GM10266 (cell line): ENCODE measurements at regions not wholly inside any gene's neighbourhood (a gene's known extent, or its start where the extent isn't known, plus 50 kb on each side); places are given as distances from the start of the nearest gene placed in this dataset.
"Not testable (repeated sequence)": the region's sequence is repeated elsewhere in the genome, so short reads cannot be mapped to it uniquely, and the experiment has no call there.

Experiments
- DNase-seq: peaks from one replicate; pipeline ENCODE4 v3.0.0; 2012; ENCODE audit errors: extremely low spot score
- CTCF ChIP-seq: IDR thresholded peaks from 2 replicates; pipeline ENCODE4 v1.5.1; 2012; ENCODE audit warnings: mild to moderate bottlenecking, low read depth; ENCODE audit not compliant: control insufficient read depth, insufficient read depth; ENCODE audit errors: missing control alignments

GRCh38 chr2:163909411-163910080 lies 173.7 kb upstream of the FIGN start:
- no peak for TF ChIP-seq CTCF
- DNase-seq: no peak

DNA sequence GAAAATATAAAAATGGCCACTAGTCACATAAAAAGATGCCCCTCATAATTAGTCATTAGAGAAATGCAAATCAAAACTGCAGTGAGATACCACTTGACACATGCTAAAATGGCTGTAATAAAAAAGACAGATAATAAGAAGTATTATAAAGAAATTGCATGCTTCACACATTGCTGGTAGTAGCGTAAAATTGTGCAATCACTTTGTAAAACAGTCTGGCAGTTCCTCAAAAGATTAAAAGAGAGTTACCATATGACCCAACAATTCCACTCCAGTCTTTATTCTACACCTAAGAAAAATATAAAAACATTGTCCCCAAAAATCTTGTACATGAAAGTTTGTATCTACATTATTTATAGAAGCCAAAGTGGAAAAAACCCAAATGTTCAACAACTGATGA lies 170.6 kb upstream of the FIGN start:
- no peak for DNase-seq
- TF ChIP-seq CTCF: no peak

DNA sequence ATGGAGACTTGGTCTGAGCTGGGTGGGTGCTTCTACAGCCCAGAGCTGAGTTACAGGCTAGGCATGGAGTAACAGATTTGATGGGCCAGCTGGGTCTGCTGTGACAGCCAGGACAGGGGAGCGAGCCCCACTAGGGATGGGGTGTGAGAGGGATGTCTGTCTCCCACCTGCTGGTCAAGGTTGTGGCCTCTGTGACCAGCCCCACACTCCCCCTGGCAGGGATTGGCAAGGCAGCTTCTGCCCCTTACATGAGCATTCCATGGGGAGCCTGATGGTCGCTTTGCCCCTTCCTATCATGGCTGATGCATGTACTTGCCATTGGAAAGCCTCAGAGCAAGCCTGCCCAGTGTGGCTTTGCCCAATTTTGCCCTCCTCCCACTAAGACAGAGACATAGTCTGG lies 162.0 kb upstream of the FIGN start:
- no peak for DNase-seq
- no peak for TF ChIP-seq CTCF

DNA sequence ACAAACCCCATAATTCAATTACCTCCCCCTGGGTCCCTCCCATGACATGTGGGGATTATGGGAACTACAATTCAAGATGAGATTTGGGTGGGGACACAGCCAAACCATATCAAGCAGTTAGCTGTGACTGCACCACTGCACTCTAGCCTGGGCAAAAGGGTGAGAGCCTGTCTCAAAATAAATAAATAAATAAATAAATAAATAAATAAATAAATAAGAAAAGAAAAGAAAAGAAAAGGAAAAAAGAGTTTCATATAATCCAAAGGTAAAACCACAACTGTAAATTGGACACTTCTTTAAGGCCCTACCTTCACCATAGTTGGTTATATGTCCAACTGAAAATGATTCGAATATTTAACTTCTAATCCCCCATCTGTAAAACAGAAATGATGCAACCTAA lies 157.6 kb upstream of the FIGN start:
- DNase-seq: not testable (repeated sequence)

- TF ChIP-seq CTCF: no peak
- DNase-seq: no peak
These were observed 152.8 kb upstream of the FIGN start for GRCh38 chr2:163888591-163888990.

- no peak for TF ChIP-seq CTCF
- no peak for DNase-seq
These were observed 151.4 kb upstream of the FIGN start for GRCh38 chr2:163887182-163887581.

DNA sequence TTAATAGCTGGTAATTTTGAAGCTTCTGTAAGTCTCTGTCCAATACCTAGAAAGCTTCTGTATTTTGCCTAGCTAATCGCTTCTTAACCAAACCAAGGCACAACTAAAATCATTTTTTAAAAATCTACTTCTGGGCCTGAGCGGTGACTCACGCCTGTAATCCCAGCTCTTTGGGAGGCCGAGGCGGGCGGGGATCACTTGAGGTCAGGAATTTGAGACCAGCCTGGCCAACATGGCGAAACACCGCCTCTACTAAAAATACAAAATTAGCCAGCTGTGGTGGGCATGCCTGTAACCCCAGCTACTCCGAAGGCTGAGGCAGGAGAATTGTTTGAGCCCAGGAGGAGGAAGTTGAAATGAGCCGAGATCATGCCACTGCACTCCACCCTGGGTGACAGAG lies 148.6 kb upstream of the FIGN start:
- TF ChIP-seq CTCF: no peak
- no peak for DNase-seq

DNA sequence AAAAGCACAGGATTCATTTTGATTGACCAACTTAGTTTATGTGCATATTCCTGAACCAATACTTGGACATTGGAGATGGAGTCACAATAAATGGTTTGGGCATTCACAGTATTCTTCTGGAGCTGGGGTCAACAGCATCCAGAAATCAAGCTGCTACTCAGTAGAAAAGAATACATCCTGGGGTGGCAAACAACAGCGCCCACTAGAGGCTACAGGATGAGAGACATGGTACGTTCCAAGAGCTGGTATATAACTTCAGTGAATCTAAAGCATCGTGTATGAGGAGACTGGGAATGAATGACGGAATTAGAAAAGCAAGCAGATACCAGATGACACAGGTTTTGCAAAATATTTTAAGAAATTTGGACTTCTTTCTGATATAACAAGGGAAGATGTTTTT lies 142.9 kb upstream of the FIGN start:
- DNase-seq: no peak
- TF ChIP-seq CTCF: peak; percentile 49
